ENCODE measurements at regions not wholly inside any gene's neighbourhood (a gene's known extent, or its start where the extent isn't known, plus 50 kb on each side); places are given as distances from the start of the nearest gene placed in this dataset.
A peak's percentile ranks its signal among the peaks of the same experiment; 100 is the strongest.

DNA sequence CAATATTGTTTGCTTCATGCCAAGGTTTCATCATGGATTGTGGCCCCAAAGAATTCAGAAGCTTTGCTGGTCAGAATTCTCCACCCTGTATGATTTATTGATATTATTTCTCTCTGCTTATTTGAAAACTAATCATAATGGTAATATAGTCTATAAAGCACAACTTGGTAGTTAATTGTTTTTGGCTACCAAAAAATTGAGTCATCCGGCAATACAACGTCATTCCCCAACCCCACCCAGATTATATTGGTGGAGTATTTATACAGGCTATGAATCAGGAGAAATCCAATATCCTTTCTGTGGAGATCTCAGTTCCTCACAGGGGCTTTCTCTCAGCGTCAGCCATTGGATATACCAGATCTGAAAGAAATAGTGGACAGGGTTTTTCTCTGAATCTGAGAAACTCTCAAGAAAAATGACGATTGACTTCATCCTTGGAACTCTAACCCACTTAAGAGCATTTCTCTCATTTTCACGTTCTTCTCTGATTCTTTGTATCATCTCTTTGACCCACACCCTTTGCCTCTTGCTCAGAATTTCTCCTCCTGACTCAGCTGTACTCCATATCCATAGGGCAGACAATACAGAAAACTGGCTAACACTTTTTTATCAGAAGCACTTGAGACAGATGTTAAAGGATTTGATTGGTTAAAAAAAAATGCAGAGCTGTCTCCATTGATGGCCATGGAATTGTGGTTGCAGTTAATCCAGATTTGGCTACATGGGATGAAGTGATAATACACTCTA lies 1055.8 kb upstream of the CADM2 start:
- no peak for DNase-seq

DNA sequence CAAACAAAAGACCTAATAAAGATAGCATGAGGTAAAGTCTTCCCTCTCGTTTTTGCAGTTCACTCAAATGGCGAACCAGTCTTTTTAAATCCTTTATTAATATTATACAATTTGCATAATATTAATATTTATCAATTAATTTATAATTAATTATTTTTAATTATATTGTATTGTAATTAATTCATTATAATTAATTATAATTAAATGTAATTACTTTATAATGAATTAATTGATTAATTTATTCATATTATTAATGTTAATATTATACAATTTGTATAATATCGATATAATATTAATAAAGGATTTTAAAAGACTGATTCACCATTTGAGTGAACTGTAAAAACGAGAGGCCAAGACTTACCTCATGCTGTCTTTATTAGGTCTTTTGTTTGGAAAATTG lies 1045.4 kb upstream of the CADM2 start:
- no peak for DNase-seq

DNA sequence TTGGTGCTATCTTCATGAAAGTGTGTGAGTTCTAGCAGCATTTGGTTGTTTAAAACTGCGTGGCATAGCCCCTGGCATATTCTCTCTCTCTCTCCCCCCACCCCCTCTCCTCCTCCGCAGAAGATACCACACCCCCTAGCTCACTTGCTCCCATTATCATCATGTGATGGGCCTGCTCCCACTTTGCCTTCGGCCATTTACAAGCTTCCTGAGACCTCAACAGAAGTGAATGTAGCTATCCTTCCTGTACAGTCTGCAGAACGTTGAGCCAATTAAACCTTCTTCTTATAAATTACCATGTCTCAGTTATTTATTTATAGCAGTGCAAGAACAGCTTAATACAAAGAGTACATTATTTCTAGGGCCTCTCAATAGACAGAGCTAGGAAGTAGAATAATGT lies 1032.5 kb upstream of the CADM2 start:
- no peak for DNase-seq

DNA sequence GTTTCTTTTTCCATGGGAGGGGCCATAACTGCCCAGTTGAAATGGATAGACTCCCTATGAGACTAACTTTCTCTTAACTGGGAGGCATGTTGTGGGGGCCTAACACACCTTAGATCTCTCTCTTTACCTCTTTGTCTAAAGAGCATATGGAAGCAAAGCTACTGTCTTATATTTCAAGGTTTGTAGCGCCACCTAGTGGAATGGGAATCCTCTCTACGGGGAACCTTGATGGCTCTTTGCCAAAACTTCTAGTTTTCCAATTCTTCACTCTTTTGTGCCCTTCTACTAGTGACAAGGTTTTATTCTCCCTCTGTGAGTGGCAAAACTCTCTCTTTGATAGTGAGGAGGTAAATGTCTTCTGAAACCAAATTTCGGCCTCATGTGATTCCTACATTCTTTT lies 1030.4 kb upstream of the CADM2 start:
- DNase-seq, result peak; percentile 7

DNA sequence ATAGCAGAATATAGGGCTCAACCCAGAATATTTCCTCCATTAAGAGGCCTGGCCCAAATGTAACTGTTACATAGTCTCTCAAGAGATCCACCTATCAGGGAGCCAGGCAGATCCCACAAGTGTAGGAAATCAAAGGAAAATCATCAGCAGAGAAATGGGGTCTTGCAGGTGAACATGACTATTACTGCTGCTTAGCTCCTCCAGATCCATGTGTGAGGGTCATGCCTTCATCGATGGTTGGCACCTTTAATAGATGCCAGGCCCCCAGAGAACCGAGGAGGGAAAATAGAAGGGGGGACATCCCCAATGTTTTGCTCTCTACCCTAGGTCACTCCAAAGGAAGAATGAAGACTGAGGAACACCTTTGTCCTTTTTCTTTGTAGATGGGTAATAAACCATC lies 1029.9 kb upstream of the CADM2 start:
- no peak for DNase-seq

DNA sequence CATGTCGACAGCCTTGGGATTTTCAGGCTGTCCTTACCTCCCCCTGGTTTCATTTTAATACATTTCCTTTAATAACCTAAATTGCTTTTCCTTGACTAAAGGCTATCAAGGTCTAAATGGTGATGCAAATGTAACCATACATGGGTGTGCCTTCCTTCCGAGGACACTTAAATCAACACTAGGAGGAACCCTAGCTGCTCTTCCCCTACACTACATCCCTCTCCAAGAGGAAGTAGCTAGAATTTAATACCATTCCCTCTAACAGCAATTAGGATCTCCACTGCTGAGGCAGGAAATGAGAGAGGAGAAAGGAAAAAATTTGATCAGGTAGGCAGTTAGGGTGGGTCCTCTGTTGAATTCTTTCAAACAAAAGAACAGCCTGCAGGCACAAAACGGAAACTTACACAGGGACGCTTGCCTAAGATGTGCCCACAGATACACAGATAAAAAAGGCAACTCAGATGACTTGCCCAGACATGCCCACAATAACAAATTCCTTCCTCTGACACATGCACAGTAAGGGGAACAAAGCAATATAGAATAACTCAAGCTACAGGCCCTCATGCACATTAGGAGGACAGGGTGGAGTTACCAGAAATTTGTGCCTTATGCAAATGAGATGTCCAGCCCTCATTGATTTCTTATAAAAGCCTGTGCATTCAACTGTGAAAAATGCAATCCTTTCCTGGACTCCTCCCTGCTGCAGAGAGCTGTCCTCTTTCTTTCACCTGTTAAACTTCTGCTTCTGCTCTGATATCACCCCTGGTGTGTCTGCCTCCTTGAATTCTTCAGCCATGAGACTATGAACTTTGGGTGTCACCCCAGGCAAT lies 1024.4 kb upstream of the CADM2 start:
- DNase-seq, result no peak

DNA sequence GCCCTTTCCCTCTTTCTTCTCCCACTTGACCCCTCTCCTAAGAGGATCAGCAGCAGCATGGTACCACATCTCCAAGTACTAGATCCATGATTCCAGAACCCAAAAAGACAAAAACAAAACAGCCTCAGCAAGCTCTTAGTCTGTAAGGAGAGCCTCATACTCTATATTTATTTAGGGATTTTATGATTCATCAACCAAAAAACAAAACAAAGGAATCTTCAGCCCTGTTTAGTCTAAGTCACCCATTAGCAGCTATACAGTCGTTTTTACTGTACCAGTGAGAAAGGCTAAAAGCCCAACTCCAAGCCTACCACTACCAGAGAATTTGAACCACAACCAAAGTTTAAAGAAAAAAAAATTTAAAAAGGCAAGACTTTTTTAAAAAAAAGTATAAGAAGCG lies 1020.3 kb upstream of the CADM2 start:
- DNase-seq, result no peak

DNA sequence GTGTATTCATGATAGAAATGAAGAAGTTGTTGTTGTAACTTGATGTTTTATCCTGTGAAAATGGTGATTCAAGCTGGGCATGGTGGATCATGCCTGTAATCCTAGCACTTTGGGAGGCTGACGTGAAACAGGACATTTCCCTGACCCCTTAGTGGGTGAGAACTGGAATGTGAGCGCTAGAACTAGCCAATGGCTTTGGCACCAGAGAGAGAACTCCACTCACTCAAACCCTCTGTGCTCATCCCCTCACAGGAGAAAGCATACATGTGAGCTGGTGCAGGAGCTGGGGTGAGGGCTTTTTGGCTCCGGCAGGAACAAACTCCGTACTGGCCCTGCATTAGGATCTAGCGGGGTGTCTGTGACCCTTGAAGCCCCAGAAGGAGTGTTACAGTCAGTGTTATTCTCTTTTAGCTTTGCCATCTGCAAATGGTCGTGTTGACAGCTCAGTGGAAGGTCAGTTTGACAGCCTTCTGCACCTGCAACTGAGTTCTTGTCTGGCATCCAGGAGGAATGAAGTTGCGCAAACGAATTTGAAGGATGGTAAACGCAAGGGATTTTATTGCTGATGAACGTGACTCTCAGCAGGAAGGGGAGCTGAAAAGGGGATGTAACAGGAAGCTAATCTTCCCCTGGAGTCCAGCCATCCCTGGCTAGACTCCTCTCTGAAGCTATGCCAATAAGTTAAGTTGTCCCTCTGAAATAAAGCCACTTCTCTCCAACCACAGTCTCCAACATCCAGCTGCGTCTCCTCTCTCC lies 1016.6 kb upstream of the CADM2 start:
- DNase-seq, result no peak

DNA sequence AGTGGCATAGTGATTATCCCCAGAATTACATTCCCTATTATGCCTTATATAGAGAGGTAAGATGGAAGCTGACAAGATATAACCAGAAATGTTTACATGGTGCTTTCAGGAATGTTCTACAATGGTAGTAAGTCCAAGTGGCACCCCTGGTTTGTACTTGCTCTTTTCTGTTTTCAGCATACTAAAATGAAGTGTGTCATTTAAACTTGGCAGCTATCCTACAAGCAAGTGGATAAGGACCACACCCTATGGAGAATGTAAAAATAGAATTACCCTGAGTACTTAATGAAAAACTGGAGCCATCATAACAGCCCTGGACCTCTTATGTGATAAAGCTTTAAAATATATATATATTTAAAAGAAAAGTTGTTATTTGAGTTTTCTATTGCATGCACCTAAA lies 1012.7 kb upstream of the CADM2 start:
- DNase-seq, result no peak

DNA sequence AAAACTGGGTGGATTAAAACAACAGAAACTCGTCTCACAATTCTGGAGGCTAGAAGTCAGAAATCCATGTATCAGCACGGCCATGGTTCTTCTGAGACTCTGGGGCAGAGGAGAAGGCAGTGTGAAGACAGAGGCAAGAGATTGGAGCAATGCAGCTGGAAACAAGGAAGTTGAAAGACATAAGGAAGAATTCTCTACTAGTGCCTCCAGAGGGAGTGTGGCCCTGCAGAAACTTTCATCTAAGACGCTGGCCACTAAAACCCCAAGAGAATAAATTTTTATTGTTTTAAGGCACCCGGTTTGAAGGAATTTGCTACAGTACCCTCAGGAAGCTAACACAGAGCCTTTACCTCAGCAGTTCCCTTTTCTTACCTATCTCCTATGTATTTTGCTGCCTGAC lies 1012.2 kb upstream of the CADM2 start:
- DNase-seq, result no peak

DNA sequence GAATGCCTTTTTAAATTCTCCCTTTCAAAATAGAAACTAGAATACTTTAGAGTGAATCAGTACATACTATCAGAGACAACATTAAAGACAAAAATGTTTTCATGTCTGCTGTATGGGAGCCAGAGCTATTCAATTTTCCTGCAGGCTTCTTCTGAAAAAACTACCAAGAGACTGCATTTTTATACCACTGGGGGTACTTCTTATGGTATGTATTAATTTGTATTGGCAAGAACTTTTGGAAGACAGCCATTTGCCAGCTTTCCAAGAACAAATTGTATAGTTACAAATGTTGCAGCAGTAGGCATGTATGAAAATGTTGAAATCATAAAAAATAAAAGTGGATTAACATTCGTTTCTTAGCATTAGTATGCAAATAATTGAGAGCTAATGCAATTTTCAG lies 1010.0 kb upstream of the CADM2 start:
- DNase-seq, result no peak

DNA sequence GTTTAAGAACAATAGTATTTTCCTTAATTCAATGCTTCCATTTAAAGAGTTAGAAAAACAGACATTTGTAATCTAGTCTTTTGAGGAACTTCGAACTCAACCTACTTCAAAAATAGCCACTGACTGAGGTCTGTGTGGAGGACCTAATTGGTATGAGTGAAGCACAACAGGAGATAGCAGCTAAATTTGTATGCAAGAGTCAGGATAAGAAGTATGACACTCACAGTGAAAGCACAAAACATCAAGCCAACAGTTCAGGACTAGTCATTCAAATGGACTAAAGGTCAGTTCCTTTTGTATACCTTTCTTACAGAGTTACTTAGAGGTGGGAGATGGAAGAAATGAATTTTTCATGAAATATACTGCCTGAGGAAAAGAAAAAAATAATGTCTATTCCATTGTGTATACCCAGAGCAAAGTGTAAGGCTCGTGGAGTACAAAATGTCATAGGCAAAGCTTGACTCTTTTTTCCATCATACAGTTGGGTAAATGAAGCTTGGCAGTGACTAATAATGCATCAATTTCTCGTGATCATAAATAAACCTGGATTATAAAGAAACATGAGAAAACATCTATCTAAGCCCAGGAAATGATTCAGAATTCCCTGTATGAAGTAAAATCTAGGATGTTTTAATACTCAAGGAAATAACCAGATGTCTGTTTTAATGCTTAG lies 1005.2 kb upstream of the CADM2 start:
- no peak for DNase-seq

DNA sequence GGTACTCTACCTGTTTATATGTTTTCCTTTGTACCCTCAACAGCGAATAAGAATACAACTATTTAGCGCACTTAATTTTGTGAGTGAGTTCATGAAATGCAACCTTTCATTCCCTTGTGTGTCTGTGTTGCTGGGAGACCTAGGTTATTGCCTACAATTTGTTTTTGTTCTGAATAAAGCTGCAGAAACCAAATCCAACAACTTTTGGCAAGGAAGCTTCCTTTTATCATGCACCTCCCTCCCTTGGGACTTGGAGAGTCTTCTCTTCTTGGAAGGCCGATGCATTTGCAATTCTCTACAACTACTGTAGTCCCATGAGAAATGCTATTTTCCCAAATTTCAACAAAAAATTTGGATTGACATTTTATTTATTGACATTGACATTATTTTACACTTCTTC lies 1002.4 kb upstream of the CADM2 start:
- DNase-seq, result no peak

DNA sequence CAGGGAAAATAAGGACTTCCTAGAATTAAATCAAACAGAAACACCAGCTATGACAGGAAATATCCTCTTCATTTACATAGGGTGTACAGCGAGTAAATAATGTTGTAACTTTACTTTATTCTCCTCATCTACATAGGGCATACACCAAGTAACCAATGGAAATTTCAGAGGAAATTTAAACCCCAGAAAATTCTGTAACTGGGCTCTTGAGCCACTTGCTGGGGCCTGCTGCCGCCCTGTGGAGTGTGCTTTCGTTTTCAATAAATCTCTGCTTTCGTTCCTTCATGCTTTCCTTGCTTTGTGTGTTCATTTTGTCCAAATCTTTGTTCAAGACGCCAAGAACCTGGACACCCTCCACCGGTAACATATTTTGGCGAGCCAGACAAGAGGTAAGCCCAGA lies 990.4 kb upstream of the CADM2 start:
- DNase-seq, result no peak

DNA sequence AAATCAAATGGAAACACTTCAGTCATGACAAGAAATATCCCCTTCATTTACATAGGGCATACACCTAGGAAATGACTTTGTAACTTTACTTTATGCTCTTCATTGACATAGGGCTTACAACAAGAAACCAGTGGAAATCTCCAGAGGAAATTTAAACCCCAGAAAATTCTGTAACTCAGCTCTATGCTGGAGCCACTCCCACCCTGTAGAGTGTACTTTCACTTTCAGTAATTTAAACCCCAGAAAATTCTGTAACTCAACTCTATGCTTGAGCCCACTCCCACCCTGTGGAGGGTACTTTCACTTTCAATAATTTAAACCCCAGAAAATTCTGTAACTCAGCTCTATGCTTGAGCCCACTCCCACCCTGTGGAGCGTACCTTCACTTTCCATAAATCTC lies 987.1 kb upstream of the CADM2 start:
- DNase-seq, result no peak

DNA sequence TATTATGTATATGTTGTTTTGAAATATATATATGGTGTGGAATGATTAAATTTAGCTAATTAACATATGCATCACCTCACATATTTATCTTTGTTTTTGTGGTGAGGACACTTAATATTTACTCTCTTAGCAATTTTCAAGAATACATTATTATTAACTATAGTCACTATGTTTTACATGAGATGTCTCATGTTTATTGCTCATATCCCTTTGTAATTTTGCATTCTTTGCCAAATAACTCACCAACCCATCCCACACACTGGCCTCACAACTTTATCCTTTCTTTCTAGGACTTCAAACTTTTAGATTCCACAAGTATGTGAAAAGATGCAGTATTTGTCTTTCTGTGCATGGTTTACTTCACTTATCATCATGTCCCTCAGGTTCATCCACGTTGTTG lies 950.2 kb upstream of the CADM2 start:
- DNase-seq, result no peak

DNA sequence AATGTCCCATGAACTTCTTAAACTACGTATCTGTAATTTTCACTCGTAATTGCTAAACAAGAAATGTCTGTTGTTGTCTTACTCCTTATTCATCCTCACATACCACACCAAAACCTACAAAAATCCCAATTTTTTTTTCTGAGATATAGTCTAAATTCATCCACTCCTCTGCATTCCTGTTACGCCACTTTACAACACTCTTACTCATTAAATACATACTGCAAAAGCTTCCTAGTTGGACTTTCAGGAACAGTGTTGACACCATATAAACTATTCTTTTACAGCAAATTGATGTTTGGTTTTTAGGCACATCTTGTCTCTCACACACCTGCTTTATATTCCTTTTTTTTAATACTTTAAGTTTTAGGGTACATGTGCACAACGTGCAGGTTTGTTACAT lies 934.9 kb upstream of the CADM2 start:
- no peak for DNase-seq

DNA sequence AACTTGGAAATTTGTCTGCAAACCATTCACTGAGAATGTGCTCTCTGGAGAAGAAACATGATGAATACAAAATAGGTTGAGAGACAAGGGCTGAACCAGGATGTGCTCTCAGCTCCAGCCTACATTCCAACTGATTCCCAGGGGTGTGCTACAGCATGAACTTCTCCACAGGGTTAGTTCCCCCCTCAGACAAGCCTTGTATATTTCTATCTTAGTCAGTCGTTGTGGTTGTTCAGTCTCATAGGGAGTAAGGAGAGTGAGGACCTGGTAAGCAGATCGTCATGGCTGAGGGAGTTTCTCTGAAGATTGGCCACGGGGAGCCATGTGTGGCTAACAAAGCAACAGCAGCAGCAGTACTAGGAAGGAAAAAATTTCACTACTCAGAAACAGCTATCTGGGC lies 919.7 kb upstream of the CADM2 start:
- no peak for DNase-seq

DNA sequence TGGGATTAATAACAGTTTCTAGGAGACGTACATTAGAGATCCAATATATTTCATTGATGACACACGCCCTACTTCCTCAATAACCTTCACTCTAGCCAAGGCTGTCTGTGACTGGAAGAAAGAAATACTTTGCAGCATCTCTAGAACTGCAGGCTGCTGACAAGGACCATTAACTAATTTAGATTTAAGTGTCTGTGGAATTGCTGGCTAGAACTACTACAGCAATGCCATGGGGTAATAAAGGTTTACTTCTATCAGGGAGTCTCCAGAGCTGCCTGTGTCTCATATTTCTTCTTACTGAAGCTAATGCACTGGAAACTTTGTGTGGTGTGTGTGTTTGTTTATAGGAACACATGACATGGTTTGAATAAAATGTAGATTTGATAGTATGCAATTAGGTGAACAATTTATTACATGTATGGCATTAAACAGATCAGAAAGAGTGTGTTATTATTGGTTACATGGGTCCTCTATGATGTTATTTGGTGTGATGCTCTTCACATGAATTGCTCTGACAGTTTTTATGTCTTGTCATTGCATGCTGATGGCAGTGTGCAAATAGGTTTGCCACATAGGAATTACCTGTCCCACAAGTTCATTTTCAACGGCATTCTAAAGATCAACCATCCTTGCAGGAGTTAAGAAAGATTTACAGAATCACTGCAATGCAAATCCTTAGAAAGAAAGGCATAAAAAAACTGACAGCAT lies 916.2 kb upstream of the CADM2 start:
- DNase-seq, result no peak

DNA sequence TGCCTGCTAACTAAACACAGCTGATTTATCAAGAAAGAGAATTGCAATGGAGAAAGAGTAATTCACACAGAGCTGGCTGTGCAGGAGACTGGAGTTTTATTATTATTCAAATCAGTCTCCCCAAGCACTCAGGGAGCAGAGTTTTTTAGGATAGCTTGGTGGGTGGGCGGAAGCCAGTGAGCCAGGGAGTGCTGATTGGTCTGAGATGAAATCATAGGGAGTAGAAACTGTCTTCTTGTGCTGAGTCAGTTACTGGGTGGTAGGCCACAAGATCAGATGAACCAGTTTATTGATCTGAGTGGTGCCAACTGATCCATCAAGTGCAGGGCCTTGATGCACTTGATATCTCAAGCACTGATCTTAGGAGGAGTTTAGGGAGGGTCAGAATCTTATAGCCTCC lies 891.9 kb upstream of the CADM2 start:
- DNase-seq, result no peak

DNA sequence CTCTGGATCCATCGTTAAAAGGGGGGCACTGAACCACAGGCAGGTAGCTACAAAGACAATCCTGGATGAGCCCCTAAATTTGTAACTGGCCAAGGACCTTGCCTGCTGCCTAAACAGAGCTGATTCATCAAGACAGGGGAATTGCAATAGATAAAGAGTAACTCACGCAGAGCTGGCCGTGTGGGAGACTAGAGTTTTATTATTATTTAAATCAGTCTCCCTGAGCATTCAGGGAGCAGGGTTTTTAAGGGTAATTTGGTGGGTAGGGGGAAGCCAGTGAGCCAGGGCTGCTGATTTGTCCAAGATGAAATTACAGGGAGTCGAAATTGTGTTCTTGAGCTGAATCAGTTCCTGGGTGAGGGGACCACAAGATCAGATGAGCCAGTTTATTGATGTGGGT lies 885.1 kb upstream of the CADM2 start:
- no peak for DNase-seq

DNA sequence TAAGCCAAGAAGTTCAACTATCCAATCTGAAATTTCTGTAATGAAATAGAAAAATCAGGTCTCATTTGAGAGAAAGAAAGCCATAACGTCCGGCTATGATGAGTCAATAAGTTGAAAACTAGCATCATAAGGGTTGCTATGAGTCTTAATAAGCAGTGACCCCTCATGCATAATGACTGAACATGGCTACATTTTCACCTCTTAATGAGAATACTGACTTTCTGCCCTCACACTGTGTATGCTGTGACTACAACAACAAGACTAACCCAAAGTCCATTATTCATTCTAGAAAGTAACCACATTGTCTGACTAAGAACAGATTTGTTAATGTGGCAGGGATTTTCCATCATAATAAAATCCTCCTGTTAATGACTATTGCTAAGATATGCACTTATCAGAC lies 884.0 kb upstream of the CADM2 start:
- no peak for DNase-seq

DNA sequence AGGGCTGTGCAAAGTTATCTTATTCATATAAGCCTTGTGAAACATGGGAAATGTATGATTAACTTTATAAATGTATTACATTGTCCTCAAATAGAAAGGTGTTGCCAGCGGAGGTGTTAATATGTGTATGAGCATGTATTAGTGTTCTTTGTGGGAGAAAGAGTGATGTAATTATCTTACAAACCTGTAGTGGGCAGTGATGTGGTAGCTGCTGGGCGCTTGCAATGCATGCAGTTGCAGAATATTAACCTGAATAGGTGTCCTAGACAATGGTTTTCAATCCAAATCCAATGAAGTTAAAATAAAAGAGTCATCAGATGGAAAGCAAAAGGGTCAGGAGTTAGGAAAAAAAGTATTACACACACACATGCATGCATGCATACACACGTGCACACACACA lies 881.3 kb upstream of the CADM2 start:
- no peak for DNase-seq

Measured in activated CD4-positive, alpha-beta T cell treated with anti-CD3 and anti-CD28 coated beads for 48 hours (primary cell).